HEK293T (cell line): ENCODE measurements at regions not wholly inside any gene's neighbourhood (a gene's known extent, or its start where the extent isn't known, plus 50 kb on each side); places are given as distances from the start of the nearest gene placed in this dataset.

Experiments
- FOXA1 ChIP-seq: fragments of 450-650 bp; IDR thresholded peaks from 2 replicates; pipeline ENCODE4 v1.6.1; 2016; ENCODE audit warnings: mild to moderate bottlenecking
- L3MBTL2 ChIP-seq: fragments of 450-650 bp; conservative IDR thresholded peaks from 2 replicates; pipeline ENCODE4 v1.6.1; 2016; ENCODE audit warnings: mild to moderate bottlenecking

GRCh38 chr22:48486558-48486957 is 1341.1 kb downstream of the BRD1 start:
- no peak for TF ChIP-seq FOXA1
- no peak for TF ChIP-seq L3MBTL2
